DOHH2 (cell line): ENCODE measurements at regions not wholly inside any gene's neighbourhood (a gene's known extent, or its start where the extent isn't known, plus 50 kb on each side); places are given as distances from the start of the nearest gene placed in this dataset.

ENCODE experiments used
- CTCF ChIP-seq: fragments of 200-600 bp; sonication (generic); IDR thresholded peaks from one replicate; pipeline ENCODE4 v1.5.1; 2014; ENCODE audit warnings: antibody characterized with exemption, mild to moderate bottlenecking, low read depth, low read length; ENCODE audit not compliant: poor library complexity, severe bottlenecking
- EZH2phosphoT487 ChIP-seq: fragments of 200-600 bp; sonication (generic); IDR thresholded peaks from 2 replicates; pipeline ENCODE4 v1.6.1; 2017; ENCODE audit warnings: borderline replicate concordance, mild to moderate bottlenecking, antibody characterized with exemption, low read length, moderate library complexity, mixed read lengths

GRCh38 chr12:115837220-115837619 lies 440.3 kb downstream of the MED13L start:
- TF ChIP-seq CTCF (no peak), EZH2phosphoT487 (no peak)
